Stimulated activated CD4-positive, alpha-beta T cell treated with anti-CD3 and anti-CD28 coated beads, Interleukin-1b, Interleukin-23, amount 100 ng/mL, for 1 hour (primary cell): ENCODE measurements at regions not wholly inside any gene's neighbourhood (a gene's known extent, or its start where the extent isn't known, plus 50 kb on each side); places are given as distances from the start of the nearest gene placed in this dataset.
"Not testable (repeated sequence)": the region's sequence is repeated elsewhere in the genome, so short reads cannot be mapped to it uniquely, and the experiment has no call there.

ENCODE experiments used
- DNase-seq, 2 donors: peaks; one replicate each; pipeline ENCODE4 v3.0.0-alpha.2; 2020; ENCODE audit warnings: low read depth in 2 of 2

- not testable (repeated sequence) for DNase-seq
Measured at GRCh38 chr11:79606461-79606860, 165.6 kb upstream of the TENM4 start.

GRCh38 chr11:79600711-79601110, 159.9 kb upstream of the TENM4 start:
- no peak for DNase-seq

- no peak for DNase-seq
Measured at GRCh38 chr11:79594834-79595233, 154.0 kb upstream of the TENM4 start.

GRCh38 chr11:79592824-79593223, 152.0 kb upstream of the TENM4 start:
- DNase-seq, result no peak

DNA sequence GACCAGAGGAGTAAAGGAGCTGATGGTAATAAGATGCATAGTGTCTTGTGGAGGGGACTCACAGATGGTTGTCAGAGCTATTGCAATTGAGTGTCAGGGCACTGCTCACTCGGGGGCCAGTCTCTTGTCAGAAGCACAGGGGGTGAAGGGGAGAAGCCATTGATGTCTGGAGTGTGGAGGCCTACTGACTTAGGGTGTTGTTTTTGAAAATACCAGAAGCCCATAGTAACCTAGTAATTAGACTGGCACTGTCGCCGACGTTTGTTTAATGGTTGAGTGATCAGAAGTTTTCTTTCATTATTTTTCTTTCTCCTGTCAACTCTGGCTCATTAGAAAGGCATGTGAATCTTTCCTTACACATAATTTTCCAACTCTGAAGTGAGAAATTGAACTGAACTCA, 151.6 kb upstream of the TENM4 start:
- DNase-seq, result no peak

- DNase-seq, result no peak
Measured at GRCh38 chr11:79582434-79582833, 141.6 kb upstream of the TENM4 start.

DNA sequence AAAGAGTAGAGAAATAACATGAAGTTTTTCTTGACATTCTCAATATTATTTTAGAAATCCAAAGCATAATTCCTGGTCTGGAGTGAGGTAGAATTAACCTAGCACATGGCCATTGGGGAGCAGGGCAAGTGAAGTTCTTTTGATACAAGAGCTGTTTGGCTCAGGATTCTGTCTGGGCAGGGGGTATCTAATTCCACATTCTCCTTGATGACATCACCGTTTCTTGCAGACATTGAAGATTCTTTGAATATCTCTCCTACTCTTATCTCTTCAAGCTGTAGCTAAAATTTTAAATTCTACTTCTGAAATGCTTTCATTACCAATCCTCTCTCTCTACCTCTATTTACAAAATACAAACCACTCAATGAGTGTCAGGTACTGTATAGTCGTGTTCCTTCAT, 138.2 kb upstream of the TENM4 start:
- no peak for DNase-seq

- DNase-seq, result no peak
Measured at GRCh38 chr11:79578116-79578515, 137.3 kb upstream of the TENM4 start.

DNA sequence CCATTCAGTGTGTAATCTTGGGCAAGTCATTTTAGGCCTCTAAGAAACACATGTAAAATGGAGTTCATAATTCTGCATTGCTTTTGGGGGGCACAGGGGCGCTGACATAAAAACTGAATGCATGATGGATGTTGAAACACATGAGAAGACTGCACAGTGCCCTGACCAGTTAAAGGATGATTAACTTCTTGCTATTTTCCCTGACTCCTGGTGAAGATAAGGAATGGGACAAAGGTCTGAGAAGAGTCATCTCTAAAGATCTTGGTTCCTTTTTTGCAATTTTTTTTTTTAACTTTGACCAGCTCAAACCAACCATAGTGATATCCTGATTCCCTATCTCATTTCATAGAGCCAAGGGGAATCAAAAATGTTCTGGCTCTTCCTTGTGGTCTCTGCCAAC, 134.9 kb upstream of the TENM4 start:
- DNase-seq, result no peak

DNA sequence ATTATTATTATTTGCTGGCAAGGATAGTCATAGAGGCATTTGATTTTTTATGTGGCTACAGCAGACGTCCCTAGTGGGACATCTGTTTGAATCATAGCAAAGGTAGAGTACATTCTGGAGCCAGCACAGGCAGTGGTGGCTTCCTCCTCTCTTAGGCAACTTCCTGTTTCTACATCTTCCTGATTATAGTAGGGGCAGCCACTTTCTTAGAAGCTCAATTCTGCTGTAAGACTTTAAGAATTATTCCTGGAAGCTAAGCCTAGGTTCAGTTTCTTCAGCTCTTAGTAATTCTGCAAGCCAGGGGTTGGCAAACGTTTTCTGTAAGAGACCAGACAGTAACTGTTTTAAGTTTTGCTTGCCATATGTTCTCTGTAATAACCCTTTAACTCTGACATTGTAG, 129.3 kb upstream of the TENM4 start:
- DNase-seq, result no peak

GRCh38 chr11:79564288-79564925, 123.6 kb upstream of the TENM4 start:
- no peak for DNase-seq

DNA sequence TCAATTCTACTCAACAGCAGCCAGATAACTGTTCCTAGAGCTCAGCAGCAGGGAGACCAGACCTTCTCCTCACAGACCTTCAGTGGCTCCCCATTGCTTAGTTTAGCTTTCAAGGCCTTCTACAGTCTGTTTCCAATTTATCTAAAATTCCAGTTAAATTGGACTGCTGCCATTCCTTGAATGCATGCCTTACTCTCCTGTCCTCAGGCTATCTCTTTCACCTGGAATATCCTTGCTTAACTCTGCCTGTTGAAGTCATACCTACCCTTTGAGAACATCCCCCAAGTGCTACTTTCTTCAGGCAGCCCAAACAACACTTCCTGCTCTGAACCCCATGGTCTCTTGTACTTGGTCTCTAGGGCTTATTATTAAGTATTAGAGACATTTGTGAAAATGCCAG, 120.7 kb upstream of the TENM4 start:
- no peak for DNase-seq

DNA sequence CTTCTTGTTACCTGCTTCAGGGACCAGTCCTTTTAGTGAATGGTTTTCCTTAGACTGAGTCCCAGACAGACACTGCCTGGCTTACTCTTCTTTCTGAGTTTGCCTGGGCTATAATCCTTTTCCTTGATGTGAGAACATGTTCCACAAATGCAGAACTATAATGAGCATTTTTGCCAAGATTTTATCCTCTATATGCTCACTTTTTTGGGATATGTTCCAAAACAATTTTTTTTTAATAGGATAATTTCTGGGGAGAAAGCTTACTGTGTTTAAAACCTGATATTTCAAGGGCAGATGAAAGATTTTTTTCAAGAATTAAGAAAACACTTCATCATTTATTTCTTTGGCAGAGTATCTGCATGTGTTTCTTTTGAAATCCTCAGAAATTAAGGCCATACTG, 110.0 kb upstream of the TENM4 start:
- no peak for DNase-seq

- DNase-seq, result no peak
Measured at GRCh38 chr11:79547256-79547655, 106.4 kb upstream of the TENM4 start.

GRCh38 chr11:79546351-79546750, 105.5 kb upstream of the TENM4 start:
- no peak for DNase-seq

- no peak for DNase-seq
Measured at GRCh38 chr11:79544361-79544760, 103.5 kb upstream of the TENM4 start.

DNA sequence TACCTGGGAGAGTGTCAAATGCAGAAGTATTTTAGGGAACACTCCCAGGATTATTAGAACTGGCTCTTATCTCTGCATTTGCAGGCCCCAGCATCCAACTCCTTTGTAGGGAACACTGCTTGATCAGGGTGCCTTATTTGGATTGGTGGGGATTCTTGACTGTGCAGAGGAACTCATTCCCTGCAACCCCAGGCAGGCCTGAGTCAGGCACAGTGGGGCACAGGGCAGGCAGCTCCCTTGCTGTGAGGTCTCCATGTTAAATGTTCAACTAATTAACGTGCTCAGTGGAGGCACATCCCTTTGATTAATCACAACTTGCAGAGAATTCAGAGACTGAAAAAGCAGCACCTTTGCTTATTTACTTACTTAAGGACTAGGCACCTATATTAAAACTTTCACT, 102.3 kb upstream of the TENM4 start:
- DNase-seq, result no peak

DNA sequence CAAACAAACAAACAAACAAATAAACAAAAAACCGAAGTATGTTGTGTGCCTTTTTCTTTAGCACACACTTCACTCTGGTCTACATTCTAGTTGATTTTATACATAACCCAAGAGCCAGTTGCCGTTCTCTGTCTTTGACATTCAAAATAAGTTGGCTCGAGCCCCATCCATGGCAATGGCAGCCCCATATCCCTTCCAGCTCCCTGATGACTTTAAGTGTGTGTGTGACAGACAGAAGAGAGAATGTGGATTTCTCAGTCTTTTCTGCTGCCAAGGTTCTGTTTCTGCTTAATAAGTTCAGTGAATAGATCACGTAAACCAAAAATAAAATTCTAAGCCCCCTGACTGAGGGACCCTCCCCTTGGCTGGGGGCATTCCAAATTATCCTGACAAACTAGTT, 100.6 kb upstream of the TENM4 start:
- no peak for DNase-seq

DNA sequence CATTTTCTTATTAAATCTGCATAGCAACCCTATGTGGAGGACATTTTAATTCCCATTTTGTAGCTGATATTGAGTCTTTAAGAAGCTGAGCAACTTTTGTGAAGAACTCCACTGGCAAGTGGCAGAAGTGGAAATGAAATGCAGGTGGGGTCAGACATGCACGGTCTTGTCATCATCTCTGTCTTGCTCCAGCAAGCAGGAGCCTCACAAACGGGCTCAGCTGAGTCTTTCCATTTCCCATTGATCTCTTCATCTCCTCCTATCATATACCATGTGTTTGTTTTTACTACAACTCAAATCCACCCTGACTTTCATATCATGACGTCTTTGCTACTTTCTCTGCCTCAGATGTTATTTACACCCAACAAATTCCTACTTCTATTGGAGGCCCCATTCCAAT, 97.9 kb upstream of the TENM4 start:
- DNase-seq, result no peak

DNA sequence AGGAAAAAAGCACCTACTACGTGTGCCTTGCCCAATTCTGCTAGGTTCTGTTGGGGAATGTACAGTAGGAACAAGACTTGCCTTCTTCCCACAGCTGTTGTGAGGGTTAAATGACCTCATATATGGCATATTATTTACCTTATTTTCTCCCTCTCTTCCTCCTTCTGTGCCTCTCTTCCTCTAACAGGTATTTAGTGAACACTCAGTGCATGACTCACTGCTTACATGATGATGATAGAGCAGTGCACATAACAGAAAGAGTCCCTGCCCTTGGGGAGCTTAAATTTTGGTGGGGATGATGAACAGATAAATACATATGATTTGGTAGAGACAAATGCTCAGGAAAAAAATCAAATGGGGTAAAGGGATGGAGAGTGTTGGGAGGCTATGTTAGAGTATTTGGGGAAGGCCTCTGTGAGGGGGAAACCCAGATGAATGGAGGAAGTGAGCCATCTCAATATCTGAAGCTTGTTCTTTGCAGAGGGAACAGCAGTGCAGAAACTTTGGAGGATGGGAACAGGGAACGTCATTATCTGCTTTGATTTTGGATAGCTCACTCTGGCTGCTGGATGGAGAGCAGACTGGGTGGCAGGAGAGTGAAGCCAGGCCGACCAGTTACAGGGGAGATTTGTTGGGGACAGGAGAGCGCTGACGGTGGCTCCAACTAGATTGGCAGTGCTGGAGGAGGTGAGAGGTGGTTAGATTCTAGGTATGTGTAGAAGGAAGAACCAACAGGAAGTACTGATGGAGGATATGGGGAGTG, 95.5 kb upstream of the TENM4 start:
- DNase-seq, result no peak

DNA sequence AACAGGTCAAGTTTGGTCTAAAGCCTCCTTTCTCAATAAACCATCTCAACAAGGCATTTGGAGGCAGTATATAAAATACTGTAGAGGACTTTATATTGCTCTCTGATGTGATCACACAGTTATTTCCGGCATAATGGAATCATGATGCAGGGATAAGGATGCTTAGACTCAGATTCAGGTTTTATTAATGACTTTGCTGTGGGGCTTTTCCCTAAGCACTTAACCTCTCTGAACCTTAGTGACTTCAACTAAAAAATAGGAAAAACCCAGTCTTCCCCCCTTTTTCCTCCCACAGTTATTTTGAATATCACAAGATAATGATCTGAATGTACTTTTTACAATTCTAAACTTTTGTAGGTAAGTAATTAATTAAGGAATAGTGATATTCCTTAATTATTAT, 94.8 kb upstream of the TENM4 start:
- DNase-seq, result no peak

DNA sequence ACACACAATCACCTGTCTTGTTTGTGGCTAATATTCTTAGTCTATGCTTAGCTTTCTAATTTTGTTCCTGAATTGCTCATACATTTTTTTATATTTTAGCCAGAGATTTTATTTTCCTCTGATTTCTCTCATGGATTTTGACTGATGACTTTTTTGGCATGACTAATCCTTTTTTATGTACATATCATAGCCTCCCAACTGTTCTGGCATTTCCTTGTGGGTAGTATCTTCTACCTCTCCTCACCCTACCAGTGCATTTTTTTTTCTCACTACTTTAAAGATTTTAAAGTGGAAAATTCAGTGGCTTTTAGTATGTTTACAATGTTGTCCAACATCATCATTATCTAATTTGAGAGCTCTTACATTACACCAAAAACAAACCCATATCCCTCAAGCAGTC, 84.4 kb upstream of the TENM4 start:
- no peak for DNase-seq

- no peak for DNase-seq
Measured at GRCh38 chr11:79522626-79523025, 81.8 kb upstream of the TENM4 start.

- DNase-seq, result no peak
Measured at GRCh38 chr11:79520086-79520485, 79.3 kb upstream of the TENM4 start.
